Inflammatory macrophage (primary cell): ENCODE measurements at regions not wholly inside any gene's neighbourhood (a gene's known extent, or its start where the extent isn't known, plus 50 kb on each side); places are given as distances from the start of the nearest gene placed in this dataset.
A peak's percentile ranks its signal among the peaks of the same experiment; 100 is the strongest.

Experiments used
- DNase-seq, 2 donors: peaks; one replicate each; pipeline ENCODE4 v3.0.0-alpha.2; 2020 to 2022

- no peak for DNase-seq
These were observed 58.7 kb upstream of the GZMB start for GRCh38 chr14:24692382-24693352.

DNA sequence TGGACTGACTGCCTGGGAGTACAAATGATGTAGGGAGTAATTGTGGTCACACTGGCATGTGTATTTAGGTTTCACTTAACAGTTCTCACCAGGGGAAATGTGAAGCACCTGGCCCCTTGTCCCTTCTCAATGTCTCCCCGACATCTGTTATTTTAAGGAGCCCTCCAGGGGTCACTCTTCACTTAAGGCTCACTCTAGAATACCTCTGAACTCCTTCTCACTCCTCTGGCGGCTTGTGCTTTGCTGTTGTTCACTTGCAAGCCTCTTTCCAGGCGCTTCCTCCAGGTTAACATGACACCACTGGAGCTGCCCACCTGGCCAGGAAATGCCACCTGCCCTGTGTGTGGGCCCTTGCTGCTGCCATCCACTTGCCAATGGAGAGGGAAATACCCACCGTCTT is 56.5 kb upstream of the GZMB start:
- no peak for DNase-seq

DNA sequence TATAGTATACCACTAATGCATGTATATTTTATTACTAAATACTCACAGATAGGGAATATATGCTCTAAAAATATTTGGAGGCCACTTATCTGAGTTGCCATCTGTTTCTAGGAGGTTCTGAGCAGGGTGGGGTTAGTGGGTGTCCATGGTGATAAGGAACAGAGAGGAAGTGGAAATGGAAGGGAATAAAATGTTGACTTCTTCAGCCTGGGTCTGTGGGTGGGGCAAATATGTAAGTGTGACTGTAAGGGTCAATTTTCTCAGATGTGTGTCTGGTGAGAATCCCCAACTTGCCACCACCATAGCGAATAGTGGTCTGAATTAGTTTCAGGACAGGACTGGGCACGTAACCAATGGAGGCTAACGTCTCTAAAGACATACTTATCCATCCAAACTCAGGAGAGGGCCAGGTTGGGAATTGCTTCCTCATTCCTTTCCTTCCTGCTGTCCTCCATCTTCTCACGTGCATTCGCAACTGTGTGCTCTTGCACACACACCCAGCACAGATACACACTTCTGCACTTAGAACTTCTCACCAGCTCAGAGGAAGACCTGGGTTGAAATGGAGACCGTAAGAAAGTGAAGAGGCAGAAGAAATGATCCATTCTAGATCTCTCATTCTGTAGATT is 54.2 kb upstream of the GZMB start:
- peak; percentile 7 to 27 for DNase-seq
